HepG2 (cell line): ENCODE measurements at regions not wholly inside any gene's neighbourhood (a gene's known extent, or its start where the extent isn't known, plus 50 kb on each side); places are given as distances from the start of the nearest gene placed in this dataset.

Source experiments
- AGO2 ChIP-seq: fragments of 200-400 bp; formaldehyde crosslinking; optimal IDR thresholded peaks from 2 replicates; pipeline ENCODE3; 2017; ENCODE audit warnings: mild to moderate bottlenecking, low read depth, low read length, moderate library complexity
- ARID5B ChIP-seq: IDR thresholded peaks from 2 replicates; pipeline ENCODE4 v1.4.0; 2020; ENCODE audit warnings: mild to moderate bottlenecking, missing genetic modification reagents
- CENPX ChIP-seq: sonication (generic); formaldehyde crosslinking; IDR thresholded peaks from 2 replicates; pipeline ENCODE4 v1.9.0; 2021; ENCODE audit warnings: mild to moderate bottlenecking, missing genetic modification reagents, moderate library complexity
- DBP ChIP-seq: sonication (generic); formaldehyde crosslinking; IDR thresholded peaks from 2 replicates; pipeline ENCODE4 v1.4.0; 2020; ENCODE audit warnings: missing genetic modification reagents; ENCODE audit errors: not compliant biosample characterization
- LRRFIP1 ChIP-seq: sonication (generic); formaldehyde crosslinking; conservative IDR thresholded peaks from 2 replicates; pipeline ENCODE4 v1.4.0; 2020; ENCODE audit warnings: missing genetic modification reagents
- MBNL3 ChIP-seq: fragments of 250-450 bp; sonication (Bioruptor Pico); conservative IDR thresholded peaks from 2 replicates; pipeline ENCODE4 v1.8.0; 2022; ENCODE audit warnings: mild to moderate bottlenecking, inconsistent platforms
- NR2F6 ChIP-seq, 2 experiments: IDR thresholded peaks; 2 replicates each; pipeline ENCODE4 v1.6.1; 2016; ENCODE audit warnings: antibody characterized with exemption in 1 of 2, mild to moderate bottlenecking in 1 of 2
- SMC3 ChIP-seq: IDR thresholded peaks from 2 replicates; pipeline ENCODE4 v1.6.1; 2011; ENCODE audit warnings: low read length, improper control_type of control experiment
- ZBTB14 ChIP-seq: sonication (generic); formaldehyde crosslinking; IDR thresholded peaks from 2 replicates; pipeline ENCODE4 v1.4.0; 2020; ENCODE audit warnings: missing genetic modification reagents
- ZBTB34 ChIP-seq: sonication (generic); formaldehyde crosslinking; IDR thresholded peaks from 2 replicates; pipeline ENCODE4 v1.8.0; 2022; ENCODE audit warnings: mild to moderate bottlenecking, missing genetic modification reagents
- ZNF276 ChIP-seq: sonication (generic); formaldehyde crosslinking; IDR thresholded peaks from 2 replicates; pipeline ENCODE4 v1.4.0; 2020; ENCODE audit warnings: mild to moderate bottlenecking, low read depth, missing genetic modification reagents
- ZNF30 ChIP-seq: sonication (generic); formaldehyde crosslinking; IDR thresholded peaks from 2 replicates; pipeline ENCODE4 v1.5.0; 2020; ENCODE audit warnings: mild to moderate bottlenecking, missing genetic modification reagents
- ZNF317 ChIP-seq: sonication (generic); formaldehyde crosslinking; IDR thresholded peaks from 2 replicates; pipeline ENCODE4 v1.5.0; 2020; ENCODE audit warnings: mild to moderate bottlenecking, missing genetic modification reagents
- ZNF382 ChIP-seq: sonication (generic); formaldehyde crosslinking; IDR thresholded peaks from 2 replicates; pipeline ENCODE4 v1.5.0; 2020; ENCODE audit warnings: missing genetic modification reagents, mild to moderate bottlenecking, borderline replicate concordance
- ZNF496 ChIP-seq: sonication (generic); formaldehyde crosslinking; IDR thresholded peaks from 2 replicates; pipeline ENCODE4 v1.8.1; 2023; ENCODE audit warnings: mild to moderate bottlenecking, moderate library complexity, missing genetic modification reagents; ENCODE audit not compliant: insufficient replicate concordance
- ZNF501 ChIP-seq: sonication (generic); formaldehyde crosslinking; IDR thresholded peaks from 2 replicates; pipeline ENCODE4 v1.5.1; 2020; ENCODE audit warnings: mild to moderate bottlenecking, moderate library complexity, missing genetic modification reagents
- ZSCAN25 ChIP-seq: sonication (generic); formaldehyde crosslinking; IDR thresholded peaks from 2 replicates; pipeline ENCODE4 v1.8.0; 2022; ENCODE audit warnings: mild to moderate bottlenecking, missing genetic modification reagents

- TF ChIP-seq LRRFIP1 (CRISPR knock-in tag): no peak
- TF ChIP-seq ZSCAN25: peak; percentile 90
- no peak for TF ChIP-seq ZNF276 (CRISPR knock-in tag)
- TF ChIP-seq ZNF501 (CRISPR knock-in tag): 0 out of 2 replicates have a peak, but pooled peaks have one; percentile 72
- TF ChIP-seq ZBTB14 (CRISPR knock-in tag): no peak
- TF ChIP-seq ZNF382: no peak
- peak; percentile 98 for TF ChIP-seq ARID5B
- TF ChIP-seq ZNF496 (CRISPR knock-in tag): no peak
- no peak for TF ChIP-seq CENPX
- no peak for TF ChIP-seq MBNL3 (CRISPR knock-in tag)
- no peak for TF ChIP-seq AGO2
- peak; percentile 58 for TF ChIP-seq ZBTB34 (CRISPR knock-in tag)
- peak; percentile 58; the same call in 1 of the 2 replicates for TF ChIP-seq ZNF317 (CRISPR knock-in tag)
- TF ChIP-seq SMC3: peak; percentile 24; the same call in 1 of the 2 replicates
- no peak for TF ChIP-seq DBP (CRISPR knock-in tag)
- TF ChIP-seq ZNF30 (CRISPR knock-in tag): no peak
- TF ChIP-seq NR2F6 (IDR thresholded peaks at IDR 0.05): peak; percentile 98
- peak; percentile 97 for TF ChIP-seq NR2F6 (CRISPR knock-in tag; IDR thresholded peaks at IDR 0.05)
Measured at GRCh38 chr20:50405915-50406609, 104.1 kb upstream of the PTPN1 start (continued).
